Activated CD8-positive, alpha-beta memory T cell treated with anti-CD3 and anti-CD28 coated beads, Interleukin-2, amount 50 U/mL, for 48 hours (primary cell): ENCODE measurements at regions not wholly inside any gene's neighbourhood (a gene's known extent, or its start where the extent isn't known, plus 50 kb on each side); places are given as distances from the start of the nearest gene placed in this dataset.

Experiments used
- DNase-seq: peaks from one replicate; pipeline ENCODE4 v3.0.0-alpha.2; 2020

DNA sequence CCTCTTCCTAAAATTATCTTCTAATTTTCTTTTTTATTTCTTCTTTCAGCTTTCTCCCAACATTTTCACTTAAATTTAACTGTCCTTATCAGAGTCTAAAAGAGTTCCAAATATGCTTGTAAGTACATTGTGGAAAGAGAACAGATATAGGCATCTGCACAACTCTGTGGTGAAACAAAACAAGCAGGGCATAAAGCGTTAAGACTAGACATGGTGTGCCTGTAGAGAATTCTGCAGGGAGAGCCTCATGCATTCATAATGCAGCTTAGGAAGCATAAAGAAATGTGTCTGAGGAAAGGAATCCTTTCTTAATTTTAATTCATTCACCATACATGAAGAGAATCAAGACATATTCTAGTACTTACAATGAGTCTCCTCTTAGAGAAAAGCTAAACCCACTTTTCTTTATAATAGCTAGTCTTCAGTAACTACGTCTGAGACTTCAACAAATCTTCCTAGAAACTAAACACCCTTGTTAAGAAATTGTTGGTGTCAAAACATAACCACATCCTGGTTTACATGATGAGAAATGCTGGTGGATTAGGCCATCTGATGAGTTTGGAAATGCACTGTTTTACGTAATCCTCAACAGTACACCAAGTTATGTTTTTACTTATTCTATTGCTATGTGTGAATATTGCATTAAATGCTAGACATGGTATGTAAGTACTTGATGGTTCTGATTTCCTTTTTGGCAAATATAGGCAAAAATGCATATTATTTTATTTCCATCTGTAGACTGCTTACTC lies 307.8 kb upstream of the GIMD1 start:
- no peak for DNase-seq

DNA sequence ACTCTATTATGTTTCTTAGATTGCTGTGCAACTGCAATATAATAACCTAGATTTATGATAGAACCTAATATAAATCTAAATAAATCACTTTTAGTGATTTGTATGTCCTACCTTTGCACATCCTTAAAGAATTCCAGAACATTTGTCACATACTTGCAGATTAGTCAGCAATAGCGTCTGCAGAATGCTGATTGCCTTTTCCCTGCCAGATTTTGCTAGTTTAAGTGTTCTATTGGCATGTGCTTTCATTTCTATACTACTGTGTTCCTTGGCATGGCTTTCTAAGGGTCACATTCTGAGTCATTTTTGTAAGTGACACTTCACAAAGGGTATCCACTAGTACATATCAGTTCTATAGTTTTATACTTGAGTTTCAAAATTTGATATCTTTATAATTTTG lies 303.1 kb upstream of the GIMD1 start:
- no peak for DNase-seq

DNA sequence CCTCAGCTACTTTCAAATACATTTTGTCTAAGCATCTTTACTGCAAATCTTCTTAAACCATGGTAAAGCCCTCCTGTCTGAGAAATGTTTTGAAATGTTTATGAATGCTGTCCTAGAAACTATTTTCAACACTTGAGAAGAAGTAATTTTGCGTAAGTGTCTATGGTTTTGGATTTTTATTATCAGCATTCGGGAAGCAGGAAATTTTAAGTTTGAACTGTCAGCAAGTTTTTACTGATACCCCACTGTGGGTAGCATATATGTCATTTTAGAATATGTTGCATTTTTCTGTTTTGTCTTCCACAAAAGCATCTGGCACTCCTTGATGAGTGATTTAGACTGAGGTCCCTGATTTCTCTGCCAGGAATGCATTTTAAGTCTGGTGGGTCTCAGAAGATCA lies 302.4 kb upstream of the GIMD1 start:
- DNase-seq, result no peak

DNA sequence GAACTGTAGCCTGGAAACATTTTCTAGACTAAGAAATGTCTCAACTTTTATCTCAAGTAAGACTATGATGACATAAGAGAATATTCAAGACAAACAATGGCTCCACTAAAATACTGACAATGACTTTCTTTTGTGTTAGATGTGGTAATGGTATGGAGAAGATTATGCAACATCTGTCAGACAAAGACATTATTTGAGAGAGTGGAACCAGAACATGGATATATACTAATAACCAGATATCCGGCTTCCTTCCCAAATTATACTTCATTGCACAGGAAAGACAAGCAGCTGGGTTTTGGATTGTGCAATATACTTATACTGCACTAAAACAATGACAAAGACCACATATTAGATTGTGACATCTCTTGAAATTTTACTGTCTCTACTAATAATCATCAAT lies 290.8 kb upstream of the GIMD1 start:
- no peak for DNase-seq

DNA sequence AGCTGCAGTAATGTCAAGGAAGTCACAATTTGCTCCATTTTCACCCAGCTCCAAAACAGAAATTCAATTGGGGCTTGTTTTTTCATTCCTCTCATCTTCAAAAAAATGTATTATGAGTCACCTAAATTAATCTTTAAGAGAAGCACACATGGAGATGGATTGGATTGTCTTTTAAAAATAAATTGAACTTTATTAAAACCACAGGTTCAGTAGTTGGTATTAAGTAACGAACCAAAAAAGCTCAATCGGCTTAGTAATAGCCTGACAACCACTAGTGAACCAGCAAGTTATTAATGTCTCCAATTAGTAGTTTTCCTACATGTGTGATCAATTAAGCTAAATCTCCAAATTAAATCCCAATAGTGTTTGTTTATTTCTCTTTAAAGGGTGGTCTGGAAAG lies 283.5 kb upstream of the GIMD1 start:
- no peak for DNase-seq

DNA sequence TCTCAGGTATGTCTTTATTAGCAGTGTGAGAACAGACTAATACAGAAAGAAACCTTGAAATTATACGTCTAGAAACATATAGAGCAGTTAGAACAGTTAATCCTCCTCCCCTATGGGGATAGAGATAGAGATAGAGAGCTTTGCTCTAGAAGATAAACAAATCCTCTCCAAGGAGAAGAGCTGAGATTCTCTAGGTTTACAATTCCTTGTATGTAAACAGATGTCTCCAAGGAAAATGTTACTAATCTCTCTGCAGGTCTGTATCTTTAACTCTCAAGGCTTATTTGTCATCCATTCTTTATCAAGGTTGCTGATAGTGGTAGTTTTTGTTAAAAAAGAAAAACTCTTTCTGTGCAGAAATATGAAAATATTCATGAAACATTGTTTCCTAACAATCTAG lies 282.1 kb upstream of the GIMD1 start:
- DNase-seq, result no peak

DNA sequence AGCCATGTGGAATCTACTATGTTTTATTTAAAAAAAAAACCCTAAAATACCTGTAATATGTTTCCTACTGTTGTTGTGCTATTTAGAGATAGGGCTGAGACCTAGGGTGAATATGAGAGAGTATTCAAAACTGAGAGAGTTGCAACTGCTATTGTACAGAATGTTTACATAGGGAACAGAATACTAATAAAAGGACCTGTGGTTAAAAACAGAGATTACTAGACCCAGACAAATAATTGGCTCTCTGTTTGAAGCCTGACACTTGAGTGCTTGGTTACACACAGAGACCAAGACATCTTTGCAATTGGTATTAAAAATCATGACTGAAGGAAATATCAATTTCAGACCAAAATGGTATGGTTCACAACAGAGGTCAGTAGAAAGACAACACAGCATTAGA lies 278.9 kb upstream of the GIMD1 start:
- DNase-seq, result no peak

DNA sequence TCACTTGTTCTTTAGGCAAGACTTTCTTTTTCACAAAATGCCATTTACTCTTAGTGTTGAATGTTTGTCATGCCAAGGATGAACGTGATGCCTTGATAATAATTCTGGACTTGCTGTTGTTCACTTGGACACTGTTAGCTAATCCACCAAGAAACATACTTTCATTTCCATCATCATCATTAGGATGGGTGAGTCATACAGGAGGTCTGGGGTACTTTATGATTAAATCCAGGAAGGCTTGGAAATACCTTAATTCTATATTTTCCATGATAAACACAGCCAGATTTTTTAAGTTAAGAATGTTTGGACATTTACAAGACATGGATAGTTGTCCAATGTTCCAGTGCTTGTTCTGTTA lies 260.7 kb upstream of the GIMD1 start:
- no peak for DNase-seq

DNA sequence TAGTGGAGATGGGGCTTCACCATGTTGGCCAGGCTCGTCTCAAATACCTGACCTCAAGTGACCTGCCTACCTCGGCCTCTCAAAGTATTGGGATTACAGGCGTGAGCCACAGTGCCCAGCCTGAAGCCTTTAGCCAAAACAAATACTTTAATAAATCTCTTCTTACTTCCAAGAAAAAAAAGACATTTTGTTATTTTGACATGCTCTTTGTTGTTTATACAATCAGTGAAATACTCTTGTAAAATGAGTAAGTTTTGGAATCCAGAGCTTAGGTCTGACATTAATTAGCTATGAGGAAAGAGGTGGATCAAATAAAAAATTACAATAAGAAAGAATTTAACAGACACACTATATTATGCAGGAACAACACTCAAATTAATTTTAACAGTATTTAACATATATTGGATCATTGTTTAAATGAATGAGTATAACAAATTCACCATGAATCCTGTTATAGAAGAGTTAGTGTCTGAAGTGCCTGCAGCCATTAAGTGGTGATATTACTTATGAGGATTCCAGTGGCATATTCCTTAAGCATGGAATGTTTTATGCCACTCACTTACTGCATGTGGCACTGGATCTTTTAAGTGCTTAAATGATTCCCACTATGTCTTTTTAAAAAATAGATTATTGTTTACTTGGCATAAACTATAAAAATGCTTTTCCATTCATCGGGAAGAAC lies 260.1 kb upstream of the GIMD1 start:
- DNase-seq, result no peak

DNA sequence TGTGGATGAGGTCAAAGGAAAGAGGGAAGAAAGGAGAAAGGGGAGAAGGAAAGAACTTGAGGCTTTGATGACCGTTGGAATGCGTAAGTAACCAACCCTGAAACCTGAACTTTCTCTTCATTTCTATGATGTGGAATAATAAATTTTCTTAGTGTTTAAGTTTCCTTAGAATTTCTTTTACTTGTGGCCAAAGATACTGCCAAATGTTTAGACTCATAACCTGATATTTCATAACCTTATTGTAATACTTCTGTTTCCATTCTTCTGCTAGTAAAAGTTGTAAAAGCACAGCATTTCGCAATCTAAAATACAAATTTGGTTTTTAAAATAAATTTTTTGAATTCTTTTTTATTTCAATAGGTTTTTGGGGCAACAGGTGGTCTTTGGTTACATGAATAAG lies 258.5 kb upstream of the GIMD1 start:
- DNase-seq, result no peak

DNA sequence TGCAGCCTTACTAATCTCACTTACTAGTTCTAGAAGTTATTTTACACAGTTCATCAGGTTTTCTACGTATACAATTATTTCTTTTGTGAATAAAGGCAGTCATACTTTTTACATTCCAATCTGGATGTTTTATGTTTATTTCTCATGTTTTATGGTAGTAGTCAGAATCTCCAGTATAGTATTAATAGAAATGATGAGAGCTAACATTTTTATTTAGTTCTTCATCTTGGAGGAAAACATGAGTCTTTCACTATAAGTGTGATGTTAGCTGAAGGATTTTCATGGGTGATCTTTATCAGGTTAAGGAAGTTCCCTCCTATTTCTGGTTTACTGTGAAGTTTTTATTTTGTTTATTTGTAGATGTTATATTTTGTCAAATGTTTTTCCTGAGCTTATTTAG lies 256.1 kb upstream of the GIMD1 start:
- no peak for DNase-seq

DNA sequence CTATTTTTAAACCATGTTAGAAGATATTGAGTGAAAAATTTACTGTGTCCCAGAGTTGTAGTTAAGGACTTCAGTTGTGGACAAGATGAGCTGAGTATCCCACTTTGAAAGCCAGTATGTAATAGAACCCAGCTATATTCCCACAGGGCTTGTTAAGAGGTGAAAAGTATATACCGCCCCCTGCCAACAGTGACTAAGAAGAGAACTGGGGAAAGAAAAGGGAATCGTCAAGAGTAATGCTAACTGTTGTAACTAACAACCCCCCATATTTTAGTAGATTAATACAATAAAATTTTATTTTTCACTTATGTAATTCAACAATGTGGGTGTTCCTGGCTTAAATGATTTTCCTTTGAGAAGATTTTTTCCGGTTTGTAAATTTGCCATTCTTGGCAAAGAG lies 250.4 kb upstream of the GIMD1 start:
- no peak for DNase-seq

DNA sequence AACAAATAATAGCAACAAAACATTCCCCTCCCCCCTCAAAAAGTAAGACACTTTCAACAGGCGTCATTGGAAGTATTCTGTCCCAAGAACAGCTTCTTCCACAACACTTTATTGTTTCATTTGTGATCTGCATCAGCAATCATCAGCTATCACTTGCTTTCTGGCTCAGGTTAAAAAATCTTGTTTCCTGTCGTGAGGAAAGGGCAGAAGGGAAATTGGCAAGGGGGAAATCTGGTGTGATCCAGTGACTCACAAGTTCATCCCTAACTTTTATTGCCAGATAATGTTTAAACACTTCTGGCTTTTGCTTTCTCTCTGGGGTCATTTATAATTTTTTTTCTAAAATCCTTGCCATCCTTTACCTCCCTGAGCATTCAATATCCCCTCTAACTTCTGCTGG lies 247.4 kb upstream of the GIMD1 start:
- DNase-seq, result no peak

DNA sequence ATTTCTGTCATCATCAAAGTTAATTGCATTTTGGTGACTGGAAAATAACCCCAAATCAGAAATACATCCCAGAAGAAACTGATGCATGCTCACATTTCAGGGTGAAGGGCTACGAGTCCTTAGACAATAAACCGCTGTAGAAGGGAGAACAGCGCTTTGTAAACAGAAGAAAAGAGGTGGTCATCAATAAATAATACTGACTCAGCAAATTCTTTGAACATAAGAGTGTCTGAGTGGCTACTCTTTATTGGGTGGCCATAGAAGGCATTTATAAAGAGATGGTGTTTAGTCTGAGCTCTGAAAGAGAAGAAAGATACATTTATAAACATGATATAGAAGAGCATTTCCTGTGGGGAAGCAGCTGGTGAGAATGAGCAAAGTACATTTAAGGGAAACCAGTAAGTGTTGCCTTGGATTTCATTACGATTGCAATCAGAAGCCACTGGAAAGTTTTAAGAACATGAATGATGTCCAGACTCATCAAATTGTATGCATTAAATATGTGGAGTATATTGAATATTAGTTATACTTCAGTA lies 246.9 kb upstream of the GIMD1 start:
- DNase-seq, result no peak

DNA sequence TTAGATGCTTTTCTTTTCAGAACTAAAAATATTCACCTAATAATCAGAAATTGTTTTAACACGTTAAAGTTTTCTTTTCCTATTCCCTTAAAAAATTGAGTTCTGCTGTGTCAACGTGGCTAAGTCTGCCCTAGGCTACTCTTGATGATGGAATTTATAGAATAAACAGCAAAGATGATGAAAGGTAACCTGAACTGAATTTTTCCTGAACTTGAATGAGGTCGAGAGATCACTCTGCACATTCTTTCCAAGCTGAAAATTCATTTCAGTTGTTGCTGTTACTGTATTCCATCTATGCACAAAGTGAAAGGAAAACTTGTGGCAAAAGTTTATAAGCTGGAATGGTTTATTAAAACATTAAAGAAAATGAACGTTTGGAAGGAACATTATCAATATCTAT lies 245.9 kb upstream of the GIMD1 start:
- DNase-seq, result no peak

DNA sequence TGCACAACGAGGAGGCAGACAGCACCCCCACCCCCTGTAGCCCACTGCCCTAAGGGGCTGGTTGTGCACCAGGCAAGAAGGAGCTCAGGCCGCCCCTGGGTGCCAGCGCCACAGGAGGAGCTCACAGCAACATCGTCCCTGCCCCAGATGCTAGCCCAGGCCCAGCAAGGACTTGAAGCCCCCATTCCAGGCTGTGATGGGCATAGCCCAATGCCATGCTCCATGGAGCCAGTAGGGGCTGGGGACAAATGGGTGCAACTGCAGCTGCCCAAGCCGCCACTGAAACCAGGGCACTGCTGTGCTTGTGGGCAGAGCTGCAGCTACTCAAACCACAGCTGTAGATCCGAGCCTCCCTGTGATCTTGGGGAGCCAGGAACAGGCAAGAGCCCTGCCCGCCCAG lies 241.3 kb upstream of the GIMD1 start:
- DNase-seq, result no peak

DNA sequence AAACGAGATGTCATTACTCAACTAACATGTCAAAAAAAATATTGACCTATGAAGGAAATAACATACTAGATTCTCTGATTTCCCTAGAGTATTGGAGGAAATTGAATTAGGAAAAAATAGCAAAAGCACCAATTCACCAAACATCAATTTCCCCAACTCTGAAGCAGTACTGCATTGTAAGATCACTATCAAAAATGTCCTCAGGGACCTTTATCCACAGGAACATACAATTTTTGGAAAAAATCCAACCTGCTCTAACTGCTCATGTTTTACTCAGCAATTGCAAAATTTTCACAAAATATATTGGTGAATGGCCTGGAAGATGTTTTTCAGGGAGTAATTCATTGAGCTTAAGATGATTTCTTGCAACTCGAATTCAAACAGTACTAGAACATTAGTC lies 239.0 kb upstream of the GIMD1 start:
- no peak for DNase-seq

DNA sequence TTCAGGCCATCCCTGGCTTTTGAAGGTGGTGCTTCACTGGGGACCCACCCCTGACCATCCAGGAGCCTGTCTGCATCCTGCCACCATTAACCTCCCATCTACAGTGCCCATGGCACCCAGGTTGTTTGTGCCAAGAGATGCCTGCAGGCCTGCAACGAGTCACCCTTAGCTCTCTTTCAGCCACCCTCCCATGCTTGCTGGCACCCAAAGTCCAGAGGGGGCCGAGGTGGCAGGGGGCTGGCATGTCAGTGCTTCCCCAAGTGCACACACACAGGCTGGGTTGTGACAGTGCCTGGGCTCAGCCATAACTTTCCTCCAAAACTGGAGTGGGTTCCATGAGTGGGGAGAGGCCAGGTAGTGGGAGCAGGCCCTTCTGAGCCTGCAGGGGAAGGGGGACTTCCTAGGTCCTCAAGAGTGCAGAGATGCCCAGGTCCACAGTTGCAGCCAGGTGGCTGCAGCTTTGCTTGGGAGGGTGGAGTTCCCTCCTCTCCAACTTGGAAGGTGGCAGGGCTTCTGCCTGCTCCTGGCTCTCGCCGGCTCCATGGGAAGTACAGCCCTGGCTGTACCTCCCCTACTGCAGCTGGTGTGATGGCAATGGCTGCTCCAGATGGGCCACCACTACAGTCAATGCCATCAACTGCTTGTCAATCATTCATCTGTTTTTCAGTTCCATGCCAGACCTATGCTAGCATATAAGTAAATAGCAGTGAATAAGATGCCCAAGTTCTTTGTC lies 235.9 kb upstream of the GIMD1 start:
- DNase-seq, result no peak

DNA sequence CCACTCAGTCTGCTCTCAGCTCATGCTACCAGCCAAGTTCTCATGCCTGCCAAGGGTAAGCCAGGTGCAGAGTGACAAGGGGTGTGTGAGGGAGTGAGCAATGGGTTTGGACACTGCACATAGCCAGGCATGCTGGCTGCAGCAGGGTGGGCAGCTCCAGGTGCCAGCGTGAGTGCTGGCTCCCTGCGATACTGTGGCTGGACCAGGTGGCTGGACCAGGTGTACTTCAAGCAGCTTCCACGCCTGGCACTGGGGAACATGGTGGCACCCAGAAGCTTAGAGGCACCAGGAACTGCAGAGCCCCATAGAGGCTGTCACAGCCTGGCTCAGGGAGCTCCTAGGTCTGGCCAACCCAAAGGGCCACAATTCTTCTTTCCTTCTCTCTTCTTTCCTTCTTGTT lies 234.9 kb upstream of the GIMD1 start:
- no peak for DNase-seq

DNA sequence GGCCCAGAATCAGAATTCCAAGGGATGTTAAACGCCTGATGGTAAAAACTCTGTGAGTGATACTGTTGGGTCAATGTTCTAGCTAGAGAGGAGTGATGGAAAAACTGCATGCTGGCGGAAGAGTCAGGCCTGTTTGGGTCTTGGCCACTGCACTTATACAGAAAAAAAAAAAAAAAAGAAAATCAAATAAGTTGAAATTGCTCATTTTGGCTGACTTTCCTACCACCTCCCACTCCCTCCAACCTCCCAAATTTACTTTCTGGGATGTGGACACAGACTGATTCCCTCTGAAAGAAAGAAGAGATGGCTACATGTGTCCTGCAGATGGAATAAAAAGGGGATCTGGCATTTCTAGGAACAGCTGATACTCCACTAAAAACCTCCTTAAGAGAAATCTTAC lies 234.1 kb upstream of the GIMD1 start:
- no peak for DNase-seq

DNA sequence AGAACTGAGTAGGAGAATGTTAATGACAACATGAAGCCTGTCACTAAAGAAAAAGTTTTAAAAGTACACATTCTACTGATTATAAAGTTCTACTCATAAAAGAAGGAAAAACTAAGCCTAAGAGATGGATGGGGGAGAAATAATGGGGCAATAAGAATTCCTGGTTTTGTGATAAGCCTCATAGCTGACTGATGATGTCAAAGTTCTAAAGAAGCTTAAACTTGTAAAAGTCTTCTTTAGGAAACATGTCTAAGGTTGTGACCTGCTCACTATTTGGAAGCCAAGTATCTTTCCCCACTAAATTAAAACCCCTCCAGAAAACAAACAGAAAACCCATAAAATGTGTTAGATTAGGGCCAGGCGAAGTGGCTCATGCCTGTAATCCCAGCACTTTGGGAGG lies 232.9 kb upstream of the GIMD1 start:
- DNase-seq, result no peak

DNA sequence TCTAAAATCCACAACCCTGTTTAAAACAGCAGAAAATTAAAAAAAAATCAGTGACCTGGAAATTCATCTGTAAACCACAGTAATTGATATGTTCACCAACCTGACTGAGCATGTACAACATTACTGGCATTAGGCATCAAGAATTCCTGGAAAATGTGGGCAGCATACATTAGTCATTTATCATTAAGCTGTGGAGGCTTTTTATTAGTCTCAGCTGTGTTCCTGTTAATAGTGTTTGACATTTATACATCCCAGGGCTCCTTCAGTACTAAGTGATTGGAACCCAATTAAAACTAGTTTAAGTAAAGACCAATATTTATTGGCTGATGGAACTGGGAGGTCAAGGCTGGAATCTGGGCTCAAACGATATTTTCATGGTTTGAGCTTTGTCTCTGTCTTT lies 227.3 kb upstream of the GIMD1 start:
- no peak for DNase-seq

DNA sequence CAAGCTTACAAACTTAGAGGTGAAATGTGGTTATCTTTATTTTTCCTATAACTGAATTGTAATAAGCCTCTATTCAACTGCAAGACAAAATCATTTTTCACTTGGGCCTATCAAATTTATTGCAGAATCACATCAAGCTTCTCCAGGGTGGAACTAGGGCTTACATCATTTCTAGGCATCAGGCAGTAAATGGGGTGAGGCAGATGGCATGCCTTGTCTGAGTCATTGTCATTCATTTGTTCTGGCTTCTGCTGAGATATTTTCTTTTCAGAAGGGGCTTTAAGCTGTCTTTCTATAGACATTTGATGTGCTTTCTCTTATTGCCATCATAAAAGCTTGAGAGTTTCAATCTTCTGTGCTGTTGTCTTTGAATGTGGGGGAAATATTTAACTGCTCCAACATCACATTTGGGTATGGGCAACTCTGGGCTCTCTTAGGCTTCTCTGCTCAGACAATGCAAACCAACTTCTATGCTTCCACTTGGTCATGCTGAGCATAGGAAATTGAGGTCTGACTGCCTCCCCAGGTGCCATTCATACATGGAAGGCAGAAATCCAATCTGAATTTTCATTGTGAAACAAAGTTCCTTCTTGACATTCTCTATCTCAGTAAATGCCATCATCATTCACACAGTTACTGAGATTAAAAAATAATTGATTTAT lies 225.8 kb upstream of the GIMD1 start:
- no peak for DNase-seq

DNA sequence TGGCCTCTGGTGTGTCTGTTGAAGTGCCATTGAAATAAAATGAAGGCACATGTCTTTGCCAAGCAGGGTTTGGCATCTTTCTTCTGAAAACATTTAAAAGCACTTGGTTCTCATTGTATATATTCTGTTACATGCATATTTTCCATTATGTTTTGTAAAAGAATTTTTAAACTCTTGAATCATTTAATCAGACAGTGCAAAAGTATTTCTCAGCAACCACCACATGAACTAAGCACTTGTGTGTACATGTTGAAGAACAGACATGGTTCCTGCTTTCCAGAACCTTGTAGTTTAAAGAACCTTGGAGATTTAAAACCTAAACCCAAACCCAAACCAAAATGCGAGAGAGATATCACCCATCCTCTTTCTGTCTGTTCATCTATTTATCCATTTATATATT lies 220.3 kb upstream of the GIMD1 start:
- no peak for DNase-seq
